Stimulated activated CD4-positive, alpha-beta T cell treated with anti-CD3 and anti-CD28 coated beads, TNF-alpha, amount 100 ng/mL, for 4 hours (primary cell): ENCODE measurements at regions not wholly inside any gene's neighbourhood (a gene's known extent, or its start where the extent isn't known, plus 50 kb on each side); places are given as distances from the start of the nearest gene placed in this dataset.
"Not testable (repeated sequence)": the region's sequence is repeated elsewhere in the genome, so short reads cannot be mapped to it uniquely, and the experiment has no call there.

ENCODE experiments used
- DNase-seq, 3 experiments: peaks; one replicate each; pipeline ENCODE4 v3.0.0-alpha.2; 2020; ENCODE audit warnings: low read depth in 3 of 3

- no peak for DNase-seq
Measured at GRCh38 chr9:84502066-84502465, 161.5 kb upstream of the SLC28A3 start.

GRCh38 chr9:84504360-84504759 is 163.8 kb upstream of the SLC28A3 start:
- DNase-seq: no peak

- DNase-seq: no peak
Measured at GRCh38 chr9:84511651-84512050, 157.9 kb upstream of the NTRK2 start.

- DNase-seq: no peak
Measured at GRCh38 chr9:84512493-84512892, 157.0 kb upstream of the NTRK2 start.

GRCh38 chr9:84513473-84513872 is 156.1 kb upstream of the NTRK2 start:
- no peak for DNase-seq

- DNase-seq: no peak
Measured at GRCh38 chr9:84513979-84514378, 155.6 kb upstream of the NTRK2 start.

- no peak for DNase-seq
Measured at GRCh38 chr9:84514421-84514820, 155.1 kb upstream of the NTRK2 start.

GRCh38 chr9:84517026-84517425 is 152.5 kb upstream of the NTRK2 start:
- DNase-seq: no peak

- no peak for DNase-seq
Measured at GRCh38 chr9:84519413-84519812, 150.1 kb upstream of the NTRK2 start.

- no peak for DNase-seq
Measured at GRCh38 chr9:84521208-84521607, 148.3 kb upstream of the NTRK2 start.

GRCh38 chr9:84526211-84526610 is 143.3 kb upstream of the NTRK2 start:
- DNase-seq: not testable (repeated sequence)

- DNase-seq: not testable (repeated sequence)
Measured at GRCh38 chr9:84527060-84527720, 142.3 kb upstream of the NTRK2 start.

GRCh38 chr9:84535973-84536372 is 133.6 kb upstream of the NTRK2 start:
- DNase-seq: not testable (repeated sequence)

GRCh38 chr9:84538879-84539278 is 130.7 kb upstream of the NTRK2 start:
- DNase-seq: no peak

- no peak for DNase-seq
Measured at GRCh38 chr9:84542554-84542953, 127.0 kb upstream of the NTRK2 start.

- no peak for DNase-seq
Measured at GRCh38 chr9:84554069-84554664, 115.4 kb upstream of the NTRK2 start.

- no peak for DNase-seq
Measured at GRCh38 chr9:84556556-84556955, 113.0 kb upstream of the NTRK2 start.

GRCh38 chr9:84557751-84558150 is 111.8 kb upstream of the NTRK2 start:
- DNase-seq: no peak

- no peak for DNase-seq
Measured at GRCh38 chr9:84563691-84564090, 105.8 kb upstream of the NTRK2 start.

- DNase-seq: no peak
Measured at GRCh38 chr9:84567805-84568204, 101.7 kb upstream of the NTRK2 start.

GRCh38 chr9:84570482-84571154 is 98.9 kb upstream of the NTRK2 start:
- no peak for DNase-seq

- no peak for DNase-seq
Measured at GRCh38 chr9:84573083-84573482, 96.4 kb upstream of the NTRK2 start.

GRCh38 chr9:84575705-84576104 is 93.8 kb upstream of the NTRK2 start:
- no peak for DNase-seq
